K562 (cell line): ENCODE measurements at regions not wholly inside any gene's neighbourhood (a gene's known extent, or its start where the extent isn't known, plus 50 kb on each side); places are given as distances from the start of the nearest gene placed in this dataset.

Source experiments
- CREB1 ChIP-seq, 2 experiments: sonication (generic) in 1 of 2; formaldehyde crosslinking in 1 of 2; IDR thresholded peaks; 2 replicates each; pipeline versions ENCODE4 v1.6.1 to v1.8.0; 2012 to 2022; ENCODE audit warnings: inconsistent platforms in 1 of 2, mild to moderate bottlenecking in 1 of 2, missing genetic modification reagents in 1 of 2, moderate library complexity in 1 of 2
- CTCF ChIP-seq, 3 experiments: IDR thresholded peaks in 2 of 3; conservative IDR thresholded peaks in 1 of 3; 2 replicates each; pipeline ENCODE4 v1.5.1; 2011 to 2012; ENCODE audit warnings: low read length in 3 of 3, mild to moderate bottlenecking in 3 of 3, control low read depth in 2 of 3, improper control_type of control experiment in 1 of 3, inconsistent platforms in 1 of 3, low read depth in 1 of 3, mixed read lengths in 1 of 3, moderate library complexity in 1 of 3; ENCODE audit not compliant: insufficient read depth in 2 of 3
- EHMT2 ChIP-seq: fragments of 450-650 bp; IDR thresholded peaks from 2 replicates; pipeline ENCODE4 v1.6.1; 2018; ENCODE audit warnings: antibody characterized with exemption
- HCFC1 ChIP-seq: IDR thresholded peaks from 2 replicates; pipeline ENCODE4 v1.6.1; 2012; ENCODE audit warnings: low read depth, low read length, improper control_type of control experiment
- POLR2A ChIP-seq: fragments of 450-650 bp; conservative IDR thresholded peaks from 2 replicates; pipeline ENCODE4 v1.6.1; 2016
- SMAD2 ChIP-seq: fragments of 150-350 bp; IDR thresholded peaks from 2 replicates; pipeline ENCODE4 v1.6.1; 2014; ENCODE audit warnings: low read depth, mild to moderate bottlenecking, low read length
- ZNF263 ChIP-seq: sonication (generic); formaldehyde crosslinking; IDR thresholded peaks from 2 replicates; pipeline ENCODE4 v1.8.0; 2022; ENCODE audit warnings: mild to moderate bottlenecking, missing genetic modification reagents, borderline replicate concordance

- TF ChIP-seq EHMT2 (no peak), CTCF (IDR thresholded peaks at IDR 0.05 in 2 of 3, conservative IDR thresholded peaks at IDR 0.05 in 1 of 3; ENCODE audit: insufficient read depth in 2 of 3, low read depth in 1 of 3, low read length in 3 of 3) (no peak), CREB1 (IDR thresholded peaks at IDR 0.05) (no peak), CREB1 (CRISPR knock-in tag; IDR thresholded peaks at IDR 0.05) (no peak), SMAD2 (no peak), ZNF263 (CRISPR knock-in tag) (no peak), POLR2A (no peak), HCFC1 (no peak)
Measured at GRCh38 chr5:67355120-67355713, 158.6 kb upstream of the CD180 start.
